ENCODE measurements at regions not wholly inside any gene's neighbourhood (a gene's known extent, or its start where the extent isn't known, plus 50 kb on each side); places are given as distances from the start of the nearest gene placed in this dataset.
"Not testable (repeated sequence)": the region's sequence is repeated elsewhere in the genome, so short reads cannot be mapped to it uniquely, and the experiment has no call there.

- H3K4me3 ChIP-seq (replicated peaks; ENCODE audit: insufficient read depth, low read length): no peak overlapping the region
- peaks cover 8% of the 10 kb centered on the region for H3K27me3 ChIP-seq (ENCODE audit: insufficient read depth, poor library complexity, severe bottlenecking)
- no peak overlapping the region for H3K27ac ChIP-seq (replicated peaks)
- TF ChIP-seq GABPA (IDR thresholded peaks at IDR 0.05; ENCODE audit: low read depth): no peak
- TF ChIP-seq CTCF (IDR thresholded peaks at IDR 0.05; ENCODE audit: insufficient read depth, low read length): no peak
- TF ChIP-seq REST (IDR thresholded peaks at IDR 0.05; ENCODE audit: insufficient replicate concordance, low read depth): no peak
- no peak for TF ChIP-seq POLR2AphosphoS5 (IDR thresholded peaks at IDR 0.05; ENCODE audit: low read depth)
- no peak for TF ChIP-seq SPI1 (IDR thresholded peaks at IDR 0.05; ENCODE audit: borderline replicate concordance, low read depth)
- DNase-seq (ENCODE audit: low read depth in 1 of 2, low spot score in 1 of 2): no peak
Observed at GRCh38 chr4:72709475-72709874, 140.5 kb upstream of the ADAMTS3 start.

GRCh38 chr4:72706684-72707083, 137.7 kb upstream of the ADAMTS3 start:
- no peak overlapping the region for H3K27ac ChIP-seq (replicated peaks)
- TF ChIP-seq POLR2AphosphoS5 (IDR thresholded peaks at IDR 0.05; ENCODE audit: low read depth) (no peak), SPI1 (IDR thresholded peaks at IDR 0.05; ENCODE audit: borderline replicate concordance, low read depth) (no peak), REST (IDR thresholded peaks at IDR 0.05; ENCODE audit: insufficient replicate concordance, low read depth) (no peak), CTCF (IDR thresholded peaks at IDR 0.05; ENCODE audit: insufficient read depth, low read length) (no peak), GABPA (IDR thresholded peaks at IDR 0.05; ENCODE audit: low read depth) (no peak)
- H3K27me3 ChIP-seq (ENCODE audit: insufficient read depth, poor library complexity, severe bottlenecking): peaks cover 6% of the 10 kb centered on the region
- no peak for DNase-seq (ENCODE audit: low read depth in 1 of 2, low spot score in 1 of 2)
- H3K4me3 ChIP-seq (replicated peaks; ENCODE audit: insufficient read depth, low read length): no peak overlapping the region

GRCh38 chr4:72704925-72705640, 136.1 kb upstream of the ADAMTS3 start:
- H3K27me3 ChIP-seq (ENCODE audit: insufficient read depth, poor library complexity, severe bottlenecking); H3K27ac ChIP-seq (replicated peaks); H3K4me3 ChIP-seq (replicated peaks; ENCODE audit: insufficient read depth, low read length); DNase-seq (ENCODE audit: low read depth in 1 of 2, low spot score in 1 of 2): not testable (repeated sequence)

GRCh38 chr4:72702948-72703347, 133.9 kb upstream of the ADAMTS3 start:
- TF ChIP-seq SPI1 (IDR thresholded peaks at IDR 0.05; ENCODE audit: borderline replicate concordance, low read depth) (no peak), CTCF (IDR thresholded peaks at IDR 0.05; ENCODE audit: insufficient read depth, low read length) (no peak), POLR2AphosphoS5 (IDR thresholded peaks at IDR 0.05; ENCODE audit: low read depth) (no peak), REST (IDR thresholded peaks at IDR 0.05; ENCODE audit: insufficient replicate concordance, low read depth) (no peak), GABPA (IDR thresholded peaks at IDR 0.05; ENCODE audit: low read depth) (no peak)
- H3K27me3 ChIP-seq (ENCODE audit: insufficient read depth, poor library complexity, severe bottlenecking): peaks cover 9% of the 10 kb centered on the region
- DNase-seq (ENCODE audit: low read depth in 1 of 2, low spot score in 1 of 2): no peak
- H3K4me3 ChIP-seq (replicated peaks; ENCODE audit: insufficient read depth, low read length): no peak overlapping the region
- H3K27ac ChIP-seq (replicated peaks): no peak overlapping the region
